UCSD-AML1 (cell line): ENCODE measurements at regions not wholly inside any gene's neighbourhood (a gene's known extent, or its start where the extent isn't known, plus 50 kb on each side); places are given as distances from the start of the nearest gene placed in this dataset.
A peak's percentile ranks its signal among the peaks of the same experiment; 100 is the strongest.

Experiments
- DNase-seq: peaks from one replicate; lab custom pipeline; 2025; ENCODE audit not compliant: unreplicated experiment; lab: John Stamatoyannopoulos, UW

- no peak for DNase-seq
These were observed 239.1 kb upstream of the ROPN1 start for GRCh38 chr3:124230998-124231397.

- no peak for DNase-seq
These were observed 242.9 kb upstream of the ROPN1 start for GRCh38 chr3:124234852-124235252.

DNA sequence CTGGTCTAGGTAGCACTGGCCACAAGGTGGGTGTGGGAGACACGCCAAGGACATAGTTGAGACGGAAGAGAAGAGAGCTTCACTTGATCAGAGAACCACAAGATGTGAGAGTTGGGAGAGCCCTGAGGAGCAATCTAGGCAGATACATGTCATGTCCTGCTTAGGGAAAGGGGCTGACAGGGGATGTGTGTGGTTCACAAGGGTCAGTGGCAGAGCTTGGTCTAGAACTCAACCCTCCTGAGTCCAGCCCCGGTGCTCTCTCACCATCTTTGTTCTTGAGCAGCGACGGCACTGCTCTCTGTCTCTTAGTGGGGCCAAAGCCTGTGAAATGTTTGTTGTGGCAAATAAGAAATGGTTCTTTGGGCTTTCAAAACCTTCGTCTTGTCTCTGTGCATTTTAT lies 243.5 kb upstream of the ROPN1 start:
- no peak for DNase-seq

DNA sequence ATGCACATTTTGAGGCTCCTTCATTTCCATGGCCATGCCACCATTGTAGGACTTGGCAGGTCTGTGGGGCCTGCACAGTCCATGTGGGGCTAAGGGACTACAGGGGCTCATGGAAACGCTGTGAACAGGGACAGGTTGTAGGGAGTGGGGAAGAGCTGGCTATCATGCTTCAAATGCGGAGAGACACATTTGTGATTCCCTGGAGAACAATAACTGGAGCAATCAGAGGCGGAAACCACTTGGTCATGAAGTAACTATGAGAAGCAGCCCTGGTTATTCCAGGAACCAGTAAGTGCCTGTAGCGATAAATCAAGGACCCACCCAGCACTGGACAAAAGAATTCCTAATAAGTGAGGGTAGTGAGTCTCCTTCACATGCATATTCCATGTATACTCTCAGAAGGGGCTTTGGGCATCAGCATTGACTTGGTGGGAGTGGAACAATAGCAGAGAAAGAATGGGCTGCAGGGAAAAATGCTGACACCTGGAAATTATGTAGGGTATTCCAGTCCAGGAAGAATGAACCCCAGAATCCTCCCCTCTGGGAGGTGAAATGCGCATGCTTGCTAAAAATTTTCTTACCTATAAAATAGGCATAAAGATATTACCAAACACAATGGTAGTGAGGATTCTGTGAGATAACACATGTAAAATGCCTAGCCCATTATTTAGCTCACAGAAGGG lies 251.4 kb upstream of the ROPN1 start:
- no peak for DNase-seq

- DNase-seq, result no peak
These were observed 254.5 kb upstream of the ROPN1 start for GRCh38 chr3:124246376-124246775.

- no peak for DNase-seq
These were observed 255.0 kb upstream of the ROPN1 start for GRCh38 chr3:124246949-124247348.

- DNase-seq, result no peak
These were observed 256.6 kb upstream of the ROPN1 start for GRCh38 chr3:124248471-124249028.

DNA sequence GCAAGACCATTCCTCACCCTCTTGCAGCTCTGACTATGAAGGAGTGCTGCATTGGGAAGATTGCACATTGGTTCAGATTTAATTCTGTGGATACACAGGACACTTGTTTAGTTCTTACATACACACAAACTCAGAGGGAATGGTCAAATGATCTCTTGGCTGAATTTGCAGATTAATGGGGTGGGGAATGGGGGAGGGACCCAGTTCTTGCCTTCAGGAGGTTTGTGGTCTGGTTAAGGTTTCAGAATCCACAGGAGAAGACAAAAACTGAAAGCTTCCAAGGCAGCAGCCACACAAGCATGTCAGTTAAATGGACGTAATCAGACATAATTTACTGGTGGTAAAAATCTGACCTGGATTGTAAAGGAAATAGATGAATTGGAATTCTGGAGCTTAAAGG lies 257.1 kb upstream of the ROPN1 start:
- no peak for DNase-seq

DNA sequence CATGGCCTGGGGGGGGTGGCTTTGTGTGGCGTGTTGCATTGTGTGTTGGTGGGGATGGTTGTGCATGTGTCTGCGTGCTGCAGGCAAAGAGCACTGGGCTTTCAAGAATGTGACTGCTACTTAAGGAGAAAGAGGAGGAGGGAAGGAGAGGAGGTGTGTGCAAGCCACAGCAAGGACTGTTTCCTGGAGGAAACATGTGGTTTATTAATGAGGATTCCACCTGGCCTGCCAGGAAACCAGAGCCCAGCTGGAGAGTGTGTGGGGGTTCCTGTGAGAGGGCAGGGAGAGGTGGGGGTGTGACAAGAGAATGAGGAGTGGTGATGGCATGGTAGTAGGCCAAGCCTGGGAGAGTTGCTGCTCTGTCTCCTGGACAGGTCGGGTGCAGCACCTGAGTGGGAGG lies 258.1 kb upstream of the ROPN1 start:
- DNase-seq, result peak; percentile 62

DNA sequence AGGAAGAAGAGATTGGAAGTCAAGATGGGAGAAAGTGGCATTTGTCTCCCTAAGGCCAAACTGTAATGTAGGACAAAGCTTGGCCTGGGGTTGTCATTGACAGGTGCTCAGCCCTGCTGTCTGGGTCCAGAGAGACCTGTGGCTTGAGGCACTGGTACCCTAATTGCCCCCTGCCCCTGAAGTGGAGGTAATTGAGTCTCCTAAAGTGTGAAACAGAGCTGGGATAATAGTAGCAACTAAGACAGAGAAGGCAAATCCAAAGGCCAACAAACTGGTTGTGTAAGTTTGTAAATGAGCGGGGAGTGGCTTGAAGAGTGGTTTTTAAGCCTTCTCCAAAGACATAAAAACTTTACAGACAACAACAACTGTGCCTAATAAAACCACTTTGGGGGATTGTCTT lies 264.2 kb upstream of the ROPN1 start:
- no peak for DNase-seq

GRCh38 chr3:124256599-124256998 lies 264.7 kb upstream of the ROPN1 start:
- DNase-seq, result no peak

DNA sequence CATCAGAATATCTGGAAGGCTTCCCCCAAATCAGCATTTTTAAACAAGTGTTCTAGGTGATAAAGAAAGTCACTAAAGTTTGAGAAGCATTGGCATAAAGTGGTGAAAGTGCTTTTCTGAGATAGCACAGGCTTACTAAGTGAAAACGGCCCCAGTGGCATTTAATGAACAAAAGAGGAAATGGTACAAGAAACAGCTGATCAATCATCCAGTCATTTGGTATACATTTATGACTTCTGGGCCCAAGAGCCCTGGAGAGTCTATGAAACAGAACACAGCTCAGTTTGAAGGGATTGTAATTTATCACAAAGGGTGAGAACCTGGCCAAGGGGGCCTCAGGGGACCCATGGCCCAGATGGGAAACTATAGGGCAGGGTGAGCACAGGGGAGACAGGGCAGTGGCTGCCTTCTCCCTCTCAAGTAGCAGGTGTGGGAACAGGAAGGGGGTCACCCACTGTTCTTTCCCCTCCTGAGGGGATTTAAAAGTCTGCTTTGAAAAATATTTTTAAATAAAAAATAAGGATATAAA lies 265.5 kb upstream of the ROPN1 start:
- DNase-seq, result no peak

DNA sequence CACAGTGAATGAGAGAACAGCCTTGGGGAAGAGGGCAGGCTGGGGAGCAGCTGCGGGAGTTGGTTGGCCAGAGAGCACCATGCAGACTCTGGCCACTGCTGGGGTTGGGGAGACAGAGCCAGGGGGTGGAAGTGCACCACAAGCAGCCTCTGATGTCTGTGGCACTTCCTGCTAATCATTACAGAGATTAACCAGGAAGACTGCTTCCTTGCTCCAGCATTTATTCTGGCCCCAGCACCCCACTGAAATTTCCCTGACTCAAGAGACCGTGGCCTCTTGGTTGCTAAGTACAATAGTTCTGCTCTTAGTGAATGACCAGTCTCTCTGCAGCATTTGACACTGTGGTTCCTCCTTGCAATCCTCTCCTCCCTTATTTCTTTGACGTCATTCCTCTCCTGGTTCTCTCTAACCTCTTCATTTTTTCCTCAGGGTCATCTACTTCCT lies 266.2 kb upstream of the ROPN1 start:
- no peak for DNase-seq

- no peak for DNase-seq
These were observed 268.4 kb upstream of the ROPN1 start for GRCh38 chr3:124260206-124260915.

DNA sequence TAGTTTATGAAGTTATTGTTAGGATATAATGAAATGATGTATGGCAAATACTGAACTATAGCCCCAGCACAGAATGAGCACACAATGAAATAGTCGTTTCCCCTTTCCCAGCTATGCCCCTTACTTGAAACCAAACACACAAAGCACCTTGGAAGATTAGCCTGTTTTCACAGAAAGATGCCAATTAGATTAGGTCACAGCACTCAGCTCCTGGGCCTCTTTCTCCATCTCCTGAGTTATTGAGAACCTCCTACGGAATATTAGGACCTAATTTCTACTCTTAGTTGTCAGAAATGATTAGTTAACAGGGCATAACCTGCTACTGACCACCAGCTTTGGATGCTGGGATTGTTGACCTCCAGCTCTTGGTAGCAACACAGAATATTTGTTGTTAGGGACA lies 269.4 kb upstream of the ROPN1 start:
- no peak for DNase-seq

- no peak for DNase-seq
These were observed 271.2 kb upstream of the ROPN1 start for GRCh38 chr3:124263168-124263567.

- DNase-seq, result no peak
These were observed 272.4 kb upstream of the ROPN1 start for GRCh38 chr3:124264346-124264745.

GRCh38 chr3:124266487-124266886 lies 274.6 kb upstream of the ROPN1 start:
- DNase-seq, result no peak

GRCh38 chr3:124267406-124267805 lies 275.5 kb upstream of the ROPN1 start:
- no peak for DNase-seq

- DNase-seq, result no peak
These were observed 276.4 kb upstream of the ROPN1 start for GRCh38 chr3:124268355-124268754.

DNA sequence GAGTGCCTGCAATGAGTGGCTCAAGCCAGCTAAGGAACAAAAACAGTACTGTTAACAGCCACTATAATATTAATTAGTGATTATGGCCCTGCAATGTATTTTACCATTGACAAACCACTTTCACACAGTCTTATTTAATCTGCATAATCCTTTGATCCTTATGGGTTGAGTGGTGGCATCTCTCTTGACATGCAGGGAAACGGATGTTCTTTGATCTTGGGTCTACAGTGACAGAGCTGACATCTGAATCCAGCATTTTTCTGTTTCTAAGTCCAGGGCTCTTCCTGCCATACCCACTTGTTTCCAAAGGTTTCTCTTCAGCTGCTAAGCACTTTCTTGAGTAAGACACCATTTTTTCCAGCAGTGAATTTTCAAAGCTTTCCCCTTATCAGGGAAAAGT lies 277.7 kb upstream of the ROPN1 start:
- no peak for DNase-seq

DNA sequence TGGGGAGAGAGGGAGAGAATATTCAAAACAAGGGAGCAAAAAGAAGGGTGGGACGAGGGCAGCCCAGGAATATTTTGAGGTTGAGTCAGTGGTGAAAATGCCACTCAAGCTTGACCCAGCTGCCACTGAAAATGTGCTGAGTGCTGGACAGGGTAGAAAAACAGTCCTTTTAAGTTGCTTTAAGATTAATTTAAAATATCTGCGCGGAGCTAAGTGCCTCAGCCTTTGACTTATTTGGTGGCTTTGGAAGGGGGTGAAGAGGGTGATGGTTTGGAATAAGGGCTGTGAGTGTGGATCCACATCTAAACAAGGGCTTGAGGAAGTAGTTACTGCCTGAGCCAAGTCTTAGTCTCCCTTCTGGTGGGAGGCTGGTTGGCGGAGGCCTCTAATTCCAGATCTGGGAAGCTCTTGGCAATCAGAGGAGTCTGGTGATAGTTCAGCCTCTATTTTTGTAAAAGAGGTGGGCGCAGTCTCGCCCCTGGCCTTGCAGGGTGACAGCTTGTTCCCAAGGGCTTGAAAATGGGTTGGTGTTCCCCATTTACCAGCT lies 280.8 kb upstream of the ROPN1 start:
- no peak for DNase-seq
